NCI-H1105 treated with DMSO at 0.1 percent for 48 hours (cell line): ENCODE measurements at regions not wholly inside any gene's neighbourhood (a gene's known extent, or its start where the extent isn't known, plus 50 kb on each side); places are given as distances from the start of the nearest gene placed in this dataset.
"Not testable (repeated sequence)": the region's sequence is repeated elsewhere in the genome, so short reads cannot be mapped to it uniquely, and the experiment has no call there.

ENCODE experiments used
- DNase-seq: peaks from one replicate; lab custom pipeline; 2025; lab: John Stamatoyannopoulos, UW

DNA sequence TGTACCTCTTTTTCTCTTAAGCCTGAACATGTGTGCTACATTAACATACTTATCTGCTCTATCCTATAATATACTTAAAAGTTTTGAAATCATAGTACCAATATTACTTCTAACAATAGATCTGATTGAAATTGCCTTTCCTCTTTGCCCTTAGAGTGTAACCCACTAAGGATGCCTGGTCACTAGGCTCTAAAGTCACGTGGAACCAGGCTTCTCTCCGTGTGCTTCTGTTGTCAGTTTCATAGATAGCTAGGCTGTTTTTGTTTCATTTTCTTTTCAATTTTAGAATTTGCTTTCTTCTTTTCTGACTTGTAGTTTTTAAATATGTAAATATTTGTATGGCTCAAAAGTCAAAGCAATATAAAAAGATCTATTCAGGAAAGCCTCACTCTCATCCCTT, 100.5 kb upstream of the PZP start:
- DNase-seq: not testable (repeated sequence)

DNA sequence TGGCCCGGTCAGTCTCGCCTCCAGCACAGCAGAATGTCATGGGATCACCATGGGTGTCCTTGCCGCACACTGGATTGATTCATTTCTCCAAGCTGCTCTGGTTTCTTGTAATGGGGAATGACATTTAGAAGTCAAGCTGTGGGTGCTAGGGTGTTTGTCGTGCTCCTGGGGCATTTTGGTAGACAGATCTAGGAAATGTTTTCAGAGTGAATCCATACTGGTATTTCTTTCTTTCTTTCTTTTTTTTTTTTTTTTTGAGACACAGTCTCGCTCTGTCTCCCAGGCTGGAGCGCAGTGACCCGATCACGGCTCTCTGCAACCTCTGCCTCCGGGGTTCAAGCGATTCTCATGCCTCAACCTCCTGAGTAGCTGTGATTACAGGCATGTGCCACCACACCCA, 100.0 kb upstream of the PZP start:
- not testable (repeated sequence) for DNase-seq

DNA sequence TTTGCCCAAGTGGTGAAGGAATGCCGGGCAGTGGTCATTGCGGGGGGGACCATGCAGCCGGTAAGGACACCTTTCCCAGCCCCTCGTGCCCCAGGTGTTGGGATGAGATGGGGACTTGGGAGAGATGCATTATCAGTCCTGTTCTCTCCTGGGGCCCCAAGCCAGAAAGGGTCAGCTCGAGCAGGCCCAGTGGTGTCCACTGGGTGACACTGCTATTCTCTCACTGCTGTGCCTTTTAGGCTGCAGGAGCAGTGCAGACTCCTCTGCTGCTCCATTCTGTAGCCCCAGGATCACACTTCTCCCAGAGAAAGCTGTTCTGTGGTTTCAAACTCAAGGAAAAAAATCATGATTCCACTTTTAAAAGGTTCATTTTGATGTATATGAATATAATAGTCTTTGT, 99.1 kb upstream of the PZP start:
- DNase-seq: not testable (repeated sequence)

DNA sequence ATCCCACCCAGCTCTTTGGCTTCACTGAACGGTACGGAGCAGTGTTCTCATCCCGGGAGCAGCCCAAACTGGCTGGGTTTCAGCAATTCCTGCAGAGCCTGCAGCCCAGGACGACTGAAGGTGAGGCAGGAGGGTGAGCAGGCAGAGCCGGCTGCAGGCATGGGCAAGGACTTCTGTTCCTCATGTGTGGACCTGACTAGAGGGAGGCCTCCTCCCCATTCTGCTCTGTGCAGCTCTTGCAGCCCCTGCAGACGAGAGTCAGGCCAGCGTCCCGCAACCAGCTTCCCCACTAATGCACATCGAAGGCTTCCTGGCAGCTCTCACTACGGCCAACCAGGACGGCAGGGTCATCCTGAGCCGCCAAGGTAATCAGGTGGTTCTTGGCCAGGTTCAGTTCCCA, 97.8 kb upstream of the PZP start:
- DNase-seq: not testable (repeated sequence)

DNA sequence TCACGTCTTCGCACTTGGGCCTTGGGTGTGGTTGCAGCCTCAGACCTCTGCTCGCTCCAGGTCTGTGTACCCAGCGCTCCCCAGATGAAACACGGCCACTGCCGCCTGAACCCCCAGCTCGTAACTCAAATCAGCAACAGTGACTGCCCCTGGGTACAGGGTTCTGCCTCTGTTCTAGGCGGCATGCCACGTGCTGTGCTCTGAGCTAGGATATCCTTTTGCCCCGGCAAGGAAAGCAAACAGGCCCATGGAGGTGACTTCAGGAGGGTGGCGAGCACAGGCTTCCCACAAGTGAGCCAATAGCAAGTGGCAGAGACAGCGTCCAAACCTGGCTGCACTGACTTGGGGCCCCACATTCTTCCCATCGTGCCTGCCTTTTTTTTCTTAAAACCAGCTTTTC, 96.3 kb upstream of the PZP start:
- DNase-seq: not testable (repeated sequence)

DNA sequence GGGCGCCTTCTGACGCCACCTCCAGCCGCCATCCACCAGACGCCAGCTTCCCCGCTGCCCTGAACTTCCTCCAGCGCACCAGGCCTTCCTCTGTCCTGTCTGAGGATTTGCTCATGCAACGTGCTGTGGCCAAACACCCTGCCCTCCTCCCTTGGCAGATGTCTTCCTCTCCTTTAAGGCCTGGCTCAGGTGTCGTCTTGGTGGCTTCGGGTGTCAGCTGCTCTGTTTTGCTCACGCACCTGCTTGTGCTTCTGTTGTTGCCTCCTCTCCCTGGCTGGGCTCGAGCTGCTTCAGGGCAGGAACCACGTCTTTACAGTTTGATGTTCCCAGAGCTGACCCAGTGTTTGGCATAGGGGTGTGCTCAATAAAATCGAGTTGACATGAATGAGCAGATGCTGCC, 87.7 kb upstream of the PZP start:
- not testable (repeated sequence) for DNase-seq

DNA sequence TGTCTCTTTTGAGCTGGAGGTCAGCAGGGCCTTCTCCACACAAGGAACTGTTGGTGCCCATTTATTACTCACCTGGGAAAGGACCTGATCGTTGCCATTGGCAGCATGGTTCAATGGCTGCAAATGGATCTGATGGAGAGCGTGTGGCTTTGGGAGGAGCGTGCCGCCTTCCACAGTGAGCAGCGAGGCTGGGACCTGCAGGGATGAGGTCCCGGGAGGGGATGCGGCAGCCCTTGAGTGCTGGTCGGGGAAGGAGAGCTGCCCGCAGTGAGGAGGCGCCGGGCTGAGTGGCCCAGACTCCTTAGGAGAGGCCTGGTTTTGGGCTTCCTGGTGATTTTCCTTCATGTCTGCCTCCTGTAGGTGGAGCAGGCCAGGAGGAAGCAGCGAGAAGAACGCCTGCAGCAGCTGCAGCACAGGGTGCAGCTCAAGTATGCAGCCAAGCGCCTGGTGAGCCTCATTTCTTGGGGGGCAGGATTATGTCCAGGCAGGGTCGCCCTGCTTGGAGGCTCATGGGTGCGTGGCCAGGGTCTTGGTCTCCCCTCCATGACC, 86.0 kb upstream of the PZP start:
- not testable (repeated sequence) for DNase-seq

DNA sequence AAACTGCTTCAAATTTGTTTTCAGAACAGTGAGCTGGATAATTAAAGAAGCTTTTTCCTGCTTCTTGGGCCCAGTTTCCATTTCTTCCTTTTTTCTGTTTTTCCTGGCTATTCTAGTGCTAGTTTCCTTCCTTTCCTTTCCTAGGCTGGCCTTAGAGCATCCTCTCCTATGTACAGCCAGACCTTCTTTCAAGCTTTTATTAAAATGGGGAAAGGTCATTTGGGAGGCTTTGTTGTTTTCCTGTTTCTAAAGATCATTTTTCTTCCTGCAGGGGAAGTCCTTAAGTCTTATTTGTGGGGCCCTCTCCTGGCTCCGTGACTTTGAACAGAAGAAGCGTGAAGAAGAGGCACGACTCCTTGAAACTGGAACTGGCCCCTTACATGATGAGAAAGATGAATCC, 85.2 kb upstream of the PZP start:
- not testable (repeated sequence) for DNase-seq

DNA sequence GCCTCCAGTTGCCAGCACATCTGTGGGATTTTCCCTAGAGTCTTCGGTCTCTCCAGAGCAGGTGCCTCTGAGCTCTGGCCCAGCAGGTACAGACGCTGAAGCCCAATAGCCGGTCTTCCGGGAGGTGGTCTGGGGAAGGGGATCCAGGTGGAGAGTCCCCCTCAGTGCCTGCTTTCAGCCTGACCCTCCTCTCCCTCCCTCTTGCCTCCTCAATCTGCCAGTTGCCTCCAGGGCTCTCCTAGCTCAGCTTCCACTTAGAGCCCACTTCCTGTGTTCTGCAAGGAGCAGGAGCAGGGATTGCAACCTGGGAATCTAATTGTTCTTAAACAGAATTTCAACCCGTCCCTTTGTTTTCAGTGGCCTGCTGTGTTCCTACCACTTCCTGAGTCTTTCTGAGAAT, 81.8 kb upstream of the PZP start:
- DNase-seq: not testable (repeated sequence)

DNA sequence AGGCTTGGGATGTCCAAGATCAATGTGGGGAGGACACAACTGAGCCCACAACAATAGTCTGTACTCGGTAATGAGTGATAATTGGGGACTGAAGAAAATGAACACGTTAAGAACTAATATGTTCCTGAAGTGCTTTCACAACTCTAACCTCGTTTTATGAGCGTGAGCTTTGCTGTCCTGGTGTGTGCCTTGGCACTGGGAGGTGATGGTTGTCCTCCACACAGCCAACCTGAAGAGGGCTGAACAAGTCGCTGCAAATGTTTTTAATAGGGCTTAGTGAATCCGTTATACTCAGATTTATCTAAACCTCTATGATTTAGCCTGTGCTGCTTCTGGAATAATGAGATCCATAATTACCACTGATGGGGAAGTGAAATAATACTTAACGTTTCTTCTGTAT, 76.5 kb upstream of the PZP start:
- not testable (repeated sequence) for DNase-seq

DNA sequence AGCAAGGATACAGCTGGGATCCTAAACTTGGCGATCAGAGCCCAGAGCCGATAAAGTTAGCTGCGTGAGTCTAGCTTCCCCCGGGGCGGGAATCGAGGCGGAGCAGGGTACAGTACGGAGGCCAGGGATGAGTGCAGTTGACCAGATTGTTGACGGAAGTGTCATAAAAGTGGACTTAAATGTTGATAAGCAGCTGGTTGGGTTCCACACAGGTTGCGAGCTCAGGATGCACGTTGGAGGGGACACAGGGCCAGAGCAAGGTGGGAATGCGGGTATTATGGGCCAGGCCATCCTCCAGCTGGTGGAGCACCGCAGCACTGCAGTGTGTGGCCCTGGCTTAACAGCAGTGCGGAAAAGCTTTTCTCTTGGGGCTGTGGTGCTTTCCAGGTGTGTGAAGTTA, 76.0 kb upstream of the PZP start:
- DNase-seq: not testable (repeated sequence)

DNA sequence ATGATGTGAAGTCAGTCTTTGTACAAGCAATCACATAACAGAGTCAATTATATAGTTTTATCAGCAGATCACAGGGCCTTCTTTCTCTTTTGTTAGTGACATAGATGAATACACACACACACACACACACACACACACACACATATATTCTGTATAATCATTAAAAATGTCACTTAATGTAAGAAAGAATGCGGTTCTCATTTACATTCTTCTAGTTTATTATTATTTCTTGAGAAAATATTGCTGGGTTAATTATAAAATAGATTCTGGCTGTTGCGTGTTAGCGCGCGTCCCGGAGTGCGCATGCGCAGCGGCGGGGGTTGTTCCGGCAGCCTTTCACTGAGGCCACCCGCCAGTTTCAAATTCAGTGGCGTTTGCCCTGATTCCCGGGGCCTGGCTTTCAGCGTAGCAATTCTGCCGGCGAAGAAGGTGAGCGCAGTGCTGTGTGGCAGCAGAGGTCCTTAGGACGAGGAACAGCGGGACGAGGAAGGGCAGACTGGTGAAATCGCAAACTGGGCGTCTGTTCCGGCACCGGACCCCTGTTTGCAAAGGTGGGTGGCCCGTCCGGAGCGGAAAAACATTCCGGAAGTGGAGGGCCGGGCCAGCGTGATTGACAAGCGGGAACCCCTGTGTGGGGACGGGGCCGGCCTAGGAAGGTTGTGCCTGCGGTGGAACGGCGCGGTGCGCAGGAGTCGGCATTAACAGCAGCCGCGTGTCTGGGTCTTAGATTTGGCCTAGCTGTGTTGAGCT, 75.3 kb upstream of the PZP start:
- peak; percentile 63 for DNase-seq

DNA sequence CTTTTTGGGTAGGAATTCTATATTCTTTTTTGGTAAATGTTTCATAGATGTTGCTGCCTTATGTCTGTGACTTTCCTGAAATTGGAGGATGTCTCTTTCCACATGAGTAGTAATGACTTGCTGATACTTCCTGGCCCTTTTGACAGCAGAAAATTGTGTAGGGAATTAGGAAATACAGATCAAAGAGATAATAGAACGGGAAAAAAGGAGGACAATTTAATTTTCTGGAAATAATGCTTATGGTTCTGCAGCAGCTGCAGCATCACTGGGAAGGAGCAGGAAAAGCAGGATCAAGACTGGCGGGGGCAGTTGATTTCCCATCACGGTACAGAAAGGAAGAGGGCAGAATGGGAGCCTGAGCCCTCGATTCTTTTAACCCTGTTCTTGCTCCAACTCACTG, 68.8 kb upstream of the PZP start:
- no peak for DNase-seq

DNA sequence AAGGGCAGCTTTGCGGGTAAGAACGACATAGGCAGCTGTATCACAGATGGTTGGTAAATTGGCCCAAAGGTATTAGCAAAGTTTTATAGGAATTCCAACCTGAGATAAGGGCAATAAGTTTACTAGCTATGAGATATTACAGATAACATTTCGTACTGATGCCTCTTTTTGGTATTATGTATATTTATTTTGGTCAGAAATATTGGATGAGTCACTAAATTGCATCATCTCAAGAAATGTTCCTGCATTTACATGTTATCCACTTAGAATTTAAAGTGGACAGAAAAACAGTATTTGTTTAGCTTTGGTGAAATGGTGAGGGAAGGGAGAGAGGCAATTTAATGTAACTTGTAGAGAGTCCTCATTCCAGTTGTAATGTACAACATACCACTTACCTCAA, 65.1 kb upstream of the PZP start:
- no peak for DNase-seq

DNA sequence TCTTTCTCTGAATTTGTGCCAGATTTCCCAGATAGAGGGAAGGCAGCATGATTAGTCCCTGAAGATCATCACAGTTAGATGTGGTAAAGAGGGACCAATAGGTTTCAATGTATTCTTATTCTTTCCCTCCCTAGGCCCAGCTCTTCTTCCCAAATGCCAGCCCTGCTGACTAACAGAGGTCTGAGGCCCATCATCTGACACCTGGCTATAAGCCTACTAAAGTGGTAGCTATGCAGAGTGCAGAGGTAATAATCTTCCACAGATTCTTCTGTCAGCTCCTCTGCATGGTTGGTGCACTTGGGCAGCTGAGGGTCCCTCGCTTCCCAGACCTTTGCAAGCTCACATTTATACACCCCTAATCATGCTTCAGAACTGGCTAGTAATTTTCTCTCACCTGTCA, 63.7 kb upstream of the PZP start:
- DNase-seq: no peak

DNA sequence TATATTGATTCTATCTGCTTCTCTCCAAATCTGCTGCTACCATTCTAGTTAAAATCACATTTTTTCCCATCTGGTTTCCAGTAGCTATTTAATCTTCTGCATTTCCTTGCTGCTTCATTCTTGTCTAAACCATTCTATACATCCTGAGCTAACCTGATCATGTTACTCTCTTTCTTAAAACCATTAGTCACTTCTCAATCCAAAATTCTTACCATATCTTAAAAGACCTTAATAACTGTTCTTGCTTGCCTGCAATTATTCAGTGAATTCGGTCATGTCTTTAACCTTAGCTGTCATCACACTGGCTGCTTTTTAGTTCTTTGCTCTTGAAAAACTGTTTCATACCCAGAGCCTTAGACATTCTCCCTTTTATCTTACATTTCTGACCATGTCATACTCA, 56.4 kb upstream of the PZP start:
- no peak for DNase-seq

DNA sequence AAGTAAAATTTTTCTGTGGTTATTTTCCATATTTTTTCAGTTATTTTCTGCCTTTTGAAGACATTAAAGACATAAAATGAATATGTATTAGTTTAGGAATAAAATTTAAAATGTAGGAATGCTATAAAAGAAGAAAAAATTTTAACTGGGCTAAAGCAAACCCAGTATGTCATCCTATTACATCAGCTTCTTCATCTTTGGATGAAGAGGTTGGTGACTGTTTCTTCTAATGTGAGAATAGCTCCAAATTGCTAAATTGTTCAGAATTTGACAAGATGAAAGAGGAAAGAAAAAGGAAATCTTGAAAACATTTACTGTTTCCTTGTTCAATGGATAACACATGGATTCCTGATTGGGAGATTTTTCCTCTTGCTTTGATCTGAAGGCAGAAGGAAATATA, 52.7 kb upstream of the PZP start:
- no peak for DNase-seq

DNA sequence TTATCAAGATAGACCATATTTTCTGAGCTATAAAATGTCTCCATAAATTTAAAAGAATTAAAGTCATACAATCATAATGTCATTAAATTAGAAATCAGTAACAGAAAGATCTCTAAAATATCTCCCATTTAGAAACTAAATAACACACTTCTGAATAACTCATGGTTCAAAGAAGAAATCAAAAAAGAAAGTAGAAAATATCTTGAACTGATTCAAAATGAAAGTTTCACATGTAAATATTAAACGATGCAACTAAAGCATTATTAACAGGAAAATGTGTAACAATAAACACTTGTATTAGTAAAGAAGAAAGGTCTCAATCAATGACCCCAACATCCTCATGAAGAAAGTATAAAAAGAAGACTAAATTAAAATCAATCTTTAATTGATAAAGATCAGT, 50.5 kb upstream of the PZP start:
- no peak for DNase-seq
